HEK293T (cell line): ENCODE measurements at regions not wholly inside any gene's neighbourhood (a gene's known extent, or its start where the extent isn't known, plus 50 kb on each side); places are given as distances from the start of the nearest gene placed in this dataset.

Source experiments
- ARNT ChIP-seq: fragments of 450-650 bp; IDR thresholded peaks from 2 replicates; pipeline ENCODE4 v1.6.1; 2017; ENCODE audit warnings: mild to moderate bottlenecking
- BHLHE40 ChIP-seq: fragments of 450-650 bp; IDR thresholded peaks from 2 replicates; pipeline ENCODE4 v1.6.1; 2016; ENCODE audit warnings: mild to moderate bottlenecking, moderate library complexity, borderline replicate concordance
- ELF4 ChIP-seq: fragments of 450-650 bp; IDR thresholded peaks from 2 replicates; pipeline ENCODE4 v1.6.1; 2017; ENCODE audit warnings: antibody characterized with exemption
- FOXA1 ChIP-seq: fragments of 450-650 bp; IDR thresholded peaks from 2 replicates; pipeline ENCODE4 v1.6.1; 2016; ENCODE audit warnings: mild to moderate bottlenecking
- FOXM1 ChIP-seq: fragments of 450-650 bp; IDR thresholded peaks from 2 replicates; pipeline ENCODE4 v1.6.1; 2017; ENCODE audit warnings: mild to moderate bottlenecking, borderline replicate concordance
- NFRKB ChIP-seq: fragments of 450-650 bp; IDR thresholded peaks from 2 replicates; pipeline ENCODE4 v1.6.1; 2016; ENCODE audit warnings: mild to moderate bottlenecking, moderate library complexity
- SP1 ChIP-seq: fragments of 450-650 bp; IDR thresholded peaks from 2 replicates; pipeline ENCODE4 v1.6.1; 2017
- SUZ12 ChIP-seq: fragments of 450-650 bp; IDR thresholded peaks from 2 replicates; pipeline ENCODE4 v1.6.1; 2016; ENCODE audit warnings: mild to moderate bottlenecking
- TARDBP ChIP-seq: fragments of 450-650 bp; IDR thresholded peaks from 2 replicates; pipeline ENCODE4 v1.6.1; 2016
- ZNF384 ChIP-seq: fragments of 450-650 bp; IDR thresholded peaks from 2 replicates; pipeline ENCODE4 v1.6.1; 2016
- TF ChIP-seq, protein P1 (sequence below): fragments of 450-650 bp; IDR thresholded peaks from 2 replicates; pipeline ENCODE4 v1.6.1; 2016

DNA sequence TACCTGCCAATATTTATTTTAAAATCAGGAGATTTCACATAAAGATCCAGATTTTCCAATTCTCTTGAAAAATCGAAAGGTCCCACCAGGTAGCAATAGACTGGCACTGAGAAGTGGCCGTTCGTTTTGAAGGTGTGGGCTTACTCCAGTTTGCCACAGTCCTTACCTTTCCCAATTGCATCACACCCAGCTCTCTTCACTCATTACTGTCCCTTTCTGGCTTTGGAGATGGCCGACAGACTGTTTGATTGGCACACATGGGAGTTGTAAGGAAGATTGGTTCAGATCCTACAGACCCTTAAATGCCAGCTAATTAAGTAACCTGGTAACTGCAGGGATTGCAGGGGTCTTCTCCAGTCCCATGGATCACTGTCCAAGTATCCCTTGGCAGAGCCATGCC is 68.7 kb upstream of the LARP1 start:
- TF ChIP-seq BHLHE40 (no peak), ZNF384 (no peak), TARDBP (no peak), FOXM1 (no peak), NFRKB (no peak), ARNT (no peak), SUZ12 (no peak), SP1 (no peak), FOXA1 (no peak), ELF4 (no peak)
- TF ChIP-seq, protein P1, sequence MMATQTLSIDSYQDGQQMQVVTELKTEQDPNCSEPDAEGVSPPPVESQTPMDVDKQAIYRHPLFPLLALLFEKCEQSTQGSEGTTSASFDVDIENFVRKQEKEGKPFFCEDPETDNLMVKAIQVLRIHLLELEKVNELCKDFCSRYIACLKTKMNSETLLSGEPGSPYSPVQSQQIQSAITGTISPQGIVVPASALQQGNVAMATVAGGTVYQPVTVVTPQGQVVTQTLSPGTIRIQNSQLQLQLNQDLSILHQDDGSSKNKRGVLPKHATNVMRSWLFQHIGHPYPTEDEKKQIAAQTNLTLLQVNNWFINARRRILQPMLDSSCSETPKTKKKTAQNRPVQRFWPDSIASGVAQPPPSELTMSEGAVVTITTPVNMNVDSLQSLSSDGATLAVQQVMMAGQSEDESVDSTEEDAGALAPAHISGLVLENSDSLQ, result no peak
